Calu3 (cell line): ENCODE measurements at regions not wholly inside any gene's neighbourhood (a gene's known extent, or its start where the extent isn't known, plus 50 kb on each side); places are given as distances from the start of the nearest gene placed in this dataset.

ENCODE experiments used
- BruUV-seq: library from RNA; stranded (reverse); fragments of 400-500 nt; replicated peaks from 2 replicates; lab custom pipeline; 2021; lab: Mats Ljungman, UMichigan
- CTCF ChIA-PET: fragments of 300-600 bp; sonication (Branson Sonifier 250); formaldehyde crosslinking; loops from one replicate; lab custom pipeline; 2022; ENCODE audit warnings: antibody characterized with exemption; lab: Charles Lee
- DNase-seq: peaks from one replicate; pipeline ENCODE4 v3.0.0; 2022
- H3K27ac Mint-ChIP-seq: one replicate; pipeline ENCODE4 v1.8.0; 2022; ENCODE audit warnings: mixed read lengths; ENCODE audit not compliant: unreplicated experiment
- H3K27me3 Mint-ChIP-seq: one replicate; pipeline ENCODE4 v1.8.0; 2022; ENCODE audit warnings: mixed read lengths; ENCODE audit not compliant: unreplicated experiment
- H3K36me3 Mint-ChIP-seq: one replicate; pipeline ENCODE4 v1.8.0; 2022; ENCODE audit warnings: mild to moderate bottlenecking, moderate library complexity, mixed read lengths; ENCODE audit not compliant: insufficient read depth, unreplicated experiment
- H3K4me1 Mint-ChIP-seq: one replicate; pipeline ENCODE4 v1.8.0; 2022; ENCODE audit warnings: mild to moderate bottlenecking, low read depth, mixed read lengths; ENCODE audit not compliant: unreplicated experiment
- H3K4me3 Mint-ChIP-seq: one replicate; pipeline ENCODE4 v1.8.0; 2022; ENCODE audit warnings: mild to moderate bottlenecking, low read depth, moderate library complexity, mixed read lengths; ENCODE audit not compliant: unreplicated experiment
- H3K9me3 Mint-ChIP-seq: one replicate; pipeline ENCODE4 v1.8.0; 2022; ENCODE audit warnings: low read depth, mixed read lengths; ENCODE audit not compliant: unreplicated experiment
- CTCF ChIP-seq: fragments of 200-600 bp; IDR thresholded peaks from one replicate; pipeline ENCODE4 v1.8.0; 2022; ENCODE audit warnings: antibody characterized with exemption; ENCODE audit not compliant: unreplicated experiment
- intact Hi-C: fragments of 100-400 bp; cut with micrococcal nuclease; formaldehyde crosslinking; loops from one replicate; pipeline ENCODE4 v1.10.0; 2022; ENCODE audit not compliant: unreplicated experiment

- no peaks in the 10 kb centered on the region for H3K9me3 Mint-ChIP-seq
- H3K27ac Mint-ChIP-seq: no peak overlapping the region
- H3K4me1 Mint-ChIP-seq: no peaks in the 10 kb centered on the region
- no peak for DNase-seq
- no peaks in the 10 kb centered on the region for H3K27me3 Mint-ChIP-seq
- no peak overlapping the region for H3K4me3 Mint-ChIP-seq
- no TSS peak for BruUV-seq
- H3K36me3 Mint-ChIP-seq: no peaks in the 10 kb centered on the region
- CTCF ChIA-PET: no interaction called here
- intact Hi-C loops: no loop called here
- no peak for TF ChIP-seq CTCF
Observed at GRCh38 chr11:26843539-26843938, 121.7 kb upstream of the SLC5A12 start.

- DNase-seq: no peak
- Mint-ChIP-seq H3K36me3 (no peaks in the 10 kb centered on the region), H3K4me3 (no peak overlapping the region), H3K27ac (no peak overlapping the region), H3K9me3 (no peaks in the 10 kb centered on the region), H3K4me1 (no peaks in the 10 kb centered on the region), H3K27me3 (no peaks in the 10 kb centered on the region)
- BruUV-seq: no TSS peak
- TF ChIP-seq CTCF: no peak
- CTCF ChIA-PET: interaction anchor here (0.6 kb wide), 1 partner anchor 24 kb away, joined by 3 read pairs; no protein-coding TSS in a partner anchor
- intact Hi-C loops: no loop called here
Observed at GRCh38 chr11:26844963-26845362, 123.1 kb upstream of the SLC5A12 start.

- no peak for DNase-seq
- Mint-ChIP-seq H3K36me3 (no peaks in the 10 kb centered on the region), H3K4me1 (no peaks in the 10 kb centered on the region), H3K27ac (no peak overlapping the region), H3K9me3 (peaks cover 2% of the 10 kb centered on the region), H3K4me3 (no peak overlapping the region), H3K27me3 (no peaks in the 10 kb centered on the region)
- intact Hi-C loops: no loop called here
- no TSS peak for BruUV-seq
- CTCF ChIA-PET: no interaction called here
- TF ChIP-seq CTCF: no peak
Observed at GRCh38 chr11:26846227-26846626, 124.4 kb upstream of the SLC5A12 start.

GRCh38 chr11:26847459-26847858 lies 125.6 kb upstream of the SLC5A12 start:
- Mint-ChIP-seq H3K9me3 (peaks cover 2% of the 10 kb centered on the region), H3K36me3 (no peaks in the 10 kb centered on the region), H3K4me1 (no peaks in the 10 kb centered on the region), H3K4me3 (no peak overlapping the region), H3K27ac (no peak overlapping the region), H3K27me3 (no peaks in the 10 kb centered on the region)
- TF ChIP-seq CTCF: no peak
- CTCF ChIA-PET: no interaction called here
- no TSS peak for BruUV-seq
- no peak for DNase-seq
- intact Hi-C loops: no loop called here

GRCh38 chr11:26847977-26848376 lies 126.1 kb upstream of the SLC5A12 start:
- no peak for TF ChIP-seq CTCF
- Mint-ChIP-seq H3K36me3 (no peaks in the 10 kb centered on the region), H3K9me3 (peaks cover 2% of the 10 kb centered on the region), H3K27me3 (no peaks in the 10 kb centered on the region), H3K27ac (no peak overlapping the region), H3K4me1 (no peaks in the 10 kb centered on the region), H3K4me3 (no peak overlapping the region)
- intact Hi-C loops: no loop called here
- DNase-seq: no peak
- BruUV-seq: no TSS peak
- CTCF ChIA-PET: no interaction called here
